ENCODE measurements at regions not wholly inside any gene's neighbourhood (a gene's known extent, or its start where the extent isn't known, plus 50 kb on each side); places are given as distances from the start of the nearest gene placed in this dataset.

DNA sequence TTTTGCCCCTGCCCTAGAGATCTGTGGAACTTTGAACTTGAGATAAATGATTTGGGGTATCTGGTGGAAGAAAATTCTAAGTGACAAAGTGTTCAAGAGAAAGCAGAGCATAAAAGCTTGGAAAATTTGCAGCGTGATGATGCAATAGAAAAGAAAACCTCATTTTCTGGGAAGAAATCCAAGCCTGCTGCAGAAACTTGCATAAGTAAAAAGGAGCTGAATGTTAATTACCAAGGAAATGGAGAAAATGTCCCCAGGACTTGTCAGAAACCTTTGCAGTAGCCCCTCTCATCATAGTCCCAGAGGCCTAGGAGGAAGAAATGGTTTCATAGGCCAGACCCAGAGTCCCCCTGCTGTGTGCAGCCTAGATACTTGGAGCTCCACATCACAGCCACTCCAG lies 686.9 kb downstream of the FAM181B start:
- H2BK120ac ChIP-seq (ENCODE audit: low read depth, low read length, poor library complexity, severe bottlenecking): no peak overlapping the region
- H3T11ph ChIP-seq (ENCODE audit: low read length): no peak overlapping the region
- H3K79me1 ChIP-seq (ENCODE audit: insufficient read depth, low read depth, low read length, poor library complexity, severe bottlenecking): no peaks in the 10 kb centered on the region
- WGBS (ENCODE audit: extremely low coverage, insufficient read length, low lambda C conversion rate): no CpG with 5 or more reads among the region's 1 CpG
- no peaks in the 10 kb centered on the region for H3K9me3 ChIP-seq (ENCODE audit: control insufficient read depth, low read depth, low read length)
- H3K23ac ChIP-seq (ENCODE audit: insufficient read length, low read depth, low read length): no peak overlapping the region
- Mint-ChIP-seq H3K9me3 (peaks cover 0 to 6% of the 10 kb centered on the region in 2 experiments; a peak in 3 of 5 replicates), H3K4me1 (no peaks in the 10 kb centered on the region), H3K27ac (no peak overlapping the region), H3K4me3 (no peak overlapping the region), H3K27me3 (ENCODE audit: low read depth) (no peaks in the 10 kb centered on the region), H3K36me3 (ENCODE audit: insufficient read depth in 1 of 3, low read depth in 3 of 3) (no peaks in the 10 kb centered on the region)
- H3K18ac ChIP-seq (ENCODE audit: insufficient read length, low read depth, low read length): no peak overlapping the region
- no peak overlapping the region for H2BK5ac ChIP-seq (ENCODE audit: insufficient read length, low read length)
- H3K4ac ChIP-seq (ENCODE audit: low read depth, low read length): no peak overlapping the region
- H4K5ac ChIP-seq (ENCODE audit: insufficient read length, low read depth, low read length): no peak overlapping the region
- no peak overlapping the region for H2BK12ac ChIP-seq (ENCODE audit: insufficient read length, low read depth, low read length)
- no peaks in the 10 kb centered on the region for H4K20me1 ChIP-seq (ENCODE audit: control insufficient read depth, insufficient read depth, insufficient read length)
- no peak overlapping the region for H2BK20ac ChIP-seq (ENCODE audit: low read depth, low read length, poor library complexity, severe bottlenecking)
- no peaks in the 10 kb centered on the region for H3K23me2 ChIP-seq (ENCODE audit: insufficient read length, low read depth, low read length, poor library complexity, severe bottlenecking)
- no peaks in the 10 kb centered on the region for H3K27me3 ChIP-seq (ENCODE audit: insufficient read depth, low read length)
- H3K14ac ChIP-seq (ENCODE audit: insufficient read depth, low read length): no peak overlapping the region
- no peak overlapping the region for H2BK15ac ChIP-seq (ENCODE audit: low read depth, low read length)
- no peak overlapping the region for H4K8ac ChIP-seq (replicated peaks; ENCODE audit: insufficient read length, low read depth, low read length)
- H4K91ac ChIP-seq (ENCODE audit: insufficient read length, low read depth, low read length): no peak overlapping the region
- H3K4me2 ChIP-seq (ENCODE audit: insufficient read depth, insufficient read length, low read length): no peak overlapping the region
- no peak overlapping the region for H3K27ac ChIP-seq (ENCODE audit: insufficient read length, low read depth, low read length)
- no peaks in the 10 kb centered on the region for H3K79me2 ChIP-seq (ENCODE audit: insufficient read depth, low read length)
- no peak overlapping the region for H2AK5ac ChIP-seq (ENCODE audit: insufficient read length, low read length)
- no peak overlapping the region for H2AFZ ChIP-seq (ENCODE audit: low read length)
- H3K4me1 ChIP-seq (ENCODE audit: insufficient read depth, low read length): no peaks in the 10 kb centered on the region
- no peak for DNase-seq
- no peak overlapping the region for H3K56ac ChIP-seq (ENCODE audit: insufficient read length, low read depth, low read length)
- no peak overlapping the region for H3K9ac ChIP-seq (ENCODE audit: extremely low read depth, insufficient read length, low read length)
- no peak for TF ChIP-seq CTCF (conservative IDR thresholded peaks at IDR 0.05)

Measured in H9 (cell line).